ENCODE measurements at regions not wholly inside any gene's neighbourhood (a gene's known extent, or its start where the extent isn't known, plus 50 kb on each side); places are given as distances from the start of the nearest gene placed in this dataset.

DNA sequence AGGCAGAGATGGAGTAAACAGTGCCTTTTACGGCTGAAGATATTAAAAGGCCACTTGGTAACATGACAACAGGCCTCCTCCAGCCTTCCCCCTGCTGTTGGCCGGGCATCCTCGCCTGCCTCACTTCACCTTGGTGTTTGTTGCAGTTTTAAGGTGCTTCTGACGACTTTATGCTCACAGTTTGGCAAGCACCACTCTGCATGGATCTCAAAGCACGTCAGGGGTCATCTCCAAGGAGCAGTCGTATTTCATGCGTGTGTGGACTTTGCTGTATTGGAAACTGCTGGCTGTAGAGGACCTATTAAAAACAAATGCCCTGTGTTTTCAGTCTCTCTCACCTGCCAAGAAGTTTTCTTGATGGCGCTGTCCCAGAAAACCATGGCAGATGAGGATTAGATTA lies 483.1 kb downstream of the RPS24 start:
- DNase-seq (ENCODE audit: low spot score): no peak

DNA sequence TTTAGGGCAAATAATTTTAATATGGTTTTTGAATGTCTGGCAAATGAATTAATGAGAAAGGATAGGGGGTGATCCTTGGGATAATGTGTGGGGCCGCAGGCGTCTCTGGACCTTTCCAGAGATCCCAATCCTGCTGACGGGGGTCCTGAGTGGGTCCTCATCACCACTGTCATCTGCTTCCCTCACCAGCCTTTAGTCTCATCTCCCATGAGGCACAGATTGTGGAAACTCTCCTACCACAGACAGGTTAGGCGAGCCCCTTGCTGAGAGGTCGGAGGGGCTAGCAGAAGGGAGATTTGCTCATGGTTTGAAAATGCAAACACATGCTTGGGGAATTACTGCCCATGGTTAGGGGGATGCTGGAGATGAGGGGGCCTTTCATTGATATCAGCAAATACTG lies 484.6 kb downstream of the RPS24 start:
- no peak for DNase-seq (ENCODE audit: low spot score)

DNA sequence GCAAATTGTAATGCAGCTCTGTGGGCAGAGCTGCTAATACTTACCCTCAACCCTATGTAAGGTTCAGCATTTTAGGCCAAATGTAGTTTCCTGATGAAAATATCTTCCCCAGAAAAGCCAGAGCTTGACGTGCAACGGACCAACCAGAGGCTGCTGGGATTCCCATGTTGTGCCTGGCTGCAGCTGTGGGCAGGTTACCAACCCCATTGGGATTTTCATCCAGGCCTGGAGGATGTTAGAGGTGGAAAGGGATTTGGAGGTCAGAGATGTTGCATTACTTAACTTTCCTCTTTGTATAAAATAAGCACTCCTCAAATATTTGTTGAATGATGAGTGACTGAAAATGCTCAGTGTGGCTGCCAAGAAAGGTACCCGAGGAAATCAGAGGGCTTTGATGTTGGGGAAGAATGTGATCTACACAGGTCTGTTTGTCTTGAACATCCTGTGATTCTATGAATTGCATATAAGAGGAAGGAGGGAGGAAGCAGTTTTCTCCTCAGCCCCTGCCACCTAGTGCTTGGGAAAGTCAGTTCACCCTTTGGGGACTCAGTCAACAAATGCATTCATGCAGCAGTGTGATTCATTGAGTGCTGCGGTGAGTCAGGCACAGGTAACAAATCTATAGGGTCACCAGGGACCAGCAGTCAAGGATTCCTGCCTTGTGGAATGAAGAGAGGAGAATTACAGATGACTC lies 487.2 kb downstream of the RPS24 start:
- DNase-seq (ENCODE audit: low spot score): no peak

DNA sequence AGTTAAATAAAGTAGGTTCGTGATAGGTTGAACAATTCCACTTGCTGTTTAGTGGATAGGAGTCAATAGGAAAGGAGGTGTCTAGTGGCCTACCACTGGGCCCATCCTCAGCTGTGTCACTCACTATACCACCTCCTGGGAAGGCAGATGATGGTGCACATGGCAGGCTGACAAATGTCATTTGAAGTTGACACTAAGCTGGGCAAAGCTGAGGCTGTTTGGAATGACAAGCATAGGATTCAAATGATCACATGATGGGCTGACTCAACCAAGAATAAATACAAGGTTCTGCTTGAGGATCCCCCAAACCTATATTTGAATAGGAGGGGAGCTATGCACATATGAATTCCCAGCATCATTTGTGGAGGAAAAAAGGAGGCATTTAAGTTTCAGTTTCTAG lies 489.8 kb downstream of the RPS24 start:
- no peak for DNase-seq (ENCODE audit: low spot score)

DNA sequence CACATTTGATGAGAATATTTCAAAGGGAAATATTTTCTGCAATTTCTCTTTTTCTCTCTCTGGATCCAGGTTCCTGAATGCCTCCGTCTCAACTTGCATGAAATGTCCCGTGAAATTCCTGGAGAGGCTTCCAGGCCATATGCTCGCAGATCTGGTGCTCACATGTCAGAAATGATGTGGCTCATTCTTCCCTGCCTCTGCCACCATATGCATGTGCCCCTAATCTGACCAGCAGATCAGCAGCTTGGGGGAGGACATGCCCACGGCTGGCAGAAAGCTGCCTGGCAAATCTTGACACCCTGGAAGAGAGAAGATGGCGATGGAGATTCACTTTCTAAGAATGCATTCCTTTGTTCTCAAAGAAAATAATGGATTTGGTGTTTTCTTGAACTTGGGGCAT lies 490.7 kb downstream of the RPS24 start:
- DNase-seq (ENCODE audit: low spot score): no peak

DNA sequence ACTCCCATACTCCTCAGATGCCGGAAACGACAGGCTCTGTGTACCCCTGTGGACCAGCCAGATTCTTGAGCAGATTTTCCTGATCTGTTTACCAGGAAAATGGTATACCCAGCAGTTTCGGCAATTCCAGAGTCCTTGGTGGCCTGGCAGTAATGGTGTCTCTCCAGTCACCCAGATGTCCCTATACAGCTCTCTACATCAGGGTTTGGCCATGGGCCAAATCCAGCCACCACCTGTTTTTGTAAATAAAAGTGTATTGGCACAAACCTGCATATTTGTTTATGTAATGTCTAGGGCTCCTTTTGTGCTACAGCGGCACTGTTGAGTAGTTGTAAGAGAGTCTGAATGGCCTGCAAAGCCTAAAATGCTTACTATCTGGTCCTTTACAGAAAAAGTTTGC lies 491.3 kb downstream of the RPS24 start:
- no peak for DNase-seq (ENCODE audit: low spot score)

DNA sequence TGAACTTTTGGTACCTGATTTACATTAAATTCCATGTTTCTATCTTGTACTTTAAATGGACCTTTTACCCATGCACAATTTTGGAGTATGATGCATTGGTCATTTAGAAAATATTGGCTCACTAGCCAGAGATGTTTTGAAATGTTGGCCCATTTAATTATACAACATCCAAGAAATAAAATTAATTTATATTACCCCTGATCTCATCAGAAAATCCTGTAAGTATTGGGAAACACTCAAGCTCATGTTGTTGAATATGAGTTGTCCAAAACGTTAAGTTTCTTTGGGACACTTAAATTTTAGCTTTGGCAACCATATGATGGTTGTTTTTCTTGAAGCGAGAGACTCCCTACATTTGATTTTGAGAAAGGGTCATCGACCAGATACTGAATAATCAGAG lies 492.7 kb downstream of the RPS24 start:
- no peak for DNase-seq (ENCODE audit: low spot score)

DNA sequence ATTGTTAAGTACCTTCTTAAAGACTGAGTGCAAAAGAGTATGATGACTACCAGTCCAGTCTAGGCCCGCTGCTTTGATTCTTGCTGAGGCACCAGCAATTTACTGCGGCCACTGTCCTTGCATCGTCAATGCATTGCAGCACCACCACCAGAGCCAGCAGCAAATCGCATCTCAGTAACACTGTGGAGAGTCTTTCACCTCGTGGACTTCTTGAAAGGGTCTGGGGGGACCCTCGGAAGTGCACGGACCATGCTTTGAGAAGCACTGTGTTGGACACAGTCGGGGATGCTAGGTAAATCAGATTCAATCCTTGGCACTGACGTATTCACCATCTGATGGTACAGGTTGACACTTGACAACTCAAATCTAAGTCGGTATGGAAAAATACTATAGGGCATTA lies 493.6 kb downstream of the RPS24 start:
- no peak for DNase-seq (ENCODE audit: low spot score)

DNA sequence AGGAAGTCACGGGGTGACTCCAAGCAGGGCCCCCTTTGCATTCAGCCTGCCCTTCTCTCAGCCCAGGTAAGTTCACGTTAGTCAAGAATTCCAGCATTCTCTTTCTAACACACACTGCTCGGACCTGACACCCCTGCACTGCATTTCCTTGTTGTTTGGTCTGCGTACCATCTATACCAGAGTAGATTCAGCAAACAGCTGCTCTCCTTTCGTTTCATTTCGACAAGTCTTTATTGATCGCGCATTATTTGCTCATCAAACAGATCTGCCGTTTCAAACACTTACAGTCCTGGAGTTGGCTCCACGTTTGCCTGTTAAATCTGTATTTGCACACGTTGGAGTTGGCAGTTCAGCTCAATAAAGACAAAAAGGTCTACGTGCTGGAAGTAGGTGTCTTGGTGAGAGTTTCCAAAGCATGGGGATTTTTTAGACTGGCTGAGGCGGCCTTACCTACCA lies 495.1 kb downstream of the RPS24 start:
- no peak for DNase-seq (ENCODE audit: low spot score)

DNA sequence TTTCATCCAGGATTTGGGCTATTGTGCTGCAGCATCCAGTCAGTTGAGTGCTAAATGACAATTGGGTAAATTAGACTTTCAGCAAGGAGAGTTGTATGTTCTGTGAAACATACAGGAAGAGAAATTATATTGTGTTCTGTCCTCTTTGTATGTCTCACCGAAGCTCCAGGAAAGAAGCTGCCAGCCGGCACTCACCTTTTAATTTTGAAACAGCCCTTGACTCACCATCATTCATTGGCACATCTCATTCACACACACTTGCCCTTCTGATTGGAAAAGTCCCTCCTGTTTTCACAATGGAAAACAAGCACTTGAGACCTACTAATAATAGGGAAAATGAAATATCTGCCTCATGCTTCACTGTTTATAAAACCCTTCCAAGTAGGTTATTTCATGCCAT lies 495.6 kb downstream of the RPS24 start:
- DNase-seq (ENCODE audit: low spot score): no peak

DNA sequence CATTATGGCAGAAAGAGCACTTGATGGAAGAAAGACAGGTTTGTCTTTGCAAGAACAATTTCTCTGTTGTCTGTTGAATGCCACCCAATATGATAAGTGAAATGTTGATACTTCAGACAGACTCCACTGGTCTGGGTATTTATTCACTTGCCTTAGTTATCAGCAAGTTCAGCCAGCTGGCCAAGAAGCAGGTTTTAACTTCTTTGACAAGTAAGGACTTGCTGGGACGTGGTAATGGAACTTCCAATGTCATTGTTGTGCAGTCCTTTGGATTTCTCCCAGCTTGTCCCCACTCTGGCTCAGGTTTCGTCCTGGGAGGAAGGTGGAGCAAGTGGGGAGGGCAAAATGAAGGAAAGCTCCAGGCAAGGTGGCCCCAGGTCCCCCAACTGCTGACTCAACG lies 497.4 kb downstream of the RPS24 start:
- DNase-seq (ENCODE audit: low spot score): no peak

DNA sequence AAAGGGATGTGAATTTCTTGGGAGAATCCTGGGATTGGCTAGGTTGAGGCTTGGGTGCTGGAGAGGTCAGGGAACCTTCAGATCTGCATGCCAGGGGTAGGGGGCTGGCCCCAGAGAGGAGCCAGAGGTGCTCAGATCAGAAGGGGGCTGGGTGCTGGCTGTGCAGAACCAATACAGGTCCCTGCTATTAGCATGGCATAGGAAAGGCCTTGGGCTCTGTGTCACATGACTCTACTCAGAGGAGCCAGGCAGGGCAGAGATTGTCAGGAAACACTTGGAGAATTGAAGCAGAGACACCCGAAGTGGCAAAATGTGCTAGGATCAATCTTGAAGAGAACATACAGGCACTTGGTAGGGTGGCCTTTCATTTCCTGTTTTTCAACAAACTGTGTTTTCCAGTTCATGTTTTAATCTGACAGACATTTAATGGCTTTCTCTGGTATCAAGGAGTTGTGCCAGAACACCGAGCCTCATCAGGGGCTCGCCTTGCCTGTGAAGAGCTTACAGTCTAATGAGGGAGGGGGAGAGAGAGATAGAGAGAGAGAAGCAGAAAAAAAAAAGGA lies 498.9 kb downstream of the RPS24 start:
- no peak for DNase-seq (ENCODE audit: low spot score)

DNA sequence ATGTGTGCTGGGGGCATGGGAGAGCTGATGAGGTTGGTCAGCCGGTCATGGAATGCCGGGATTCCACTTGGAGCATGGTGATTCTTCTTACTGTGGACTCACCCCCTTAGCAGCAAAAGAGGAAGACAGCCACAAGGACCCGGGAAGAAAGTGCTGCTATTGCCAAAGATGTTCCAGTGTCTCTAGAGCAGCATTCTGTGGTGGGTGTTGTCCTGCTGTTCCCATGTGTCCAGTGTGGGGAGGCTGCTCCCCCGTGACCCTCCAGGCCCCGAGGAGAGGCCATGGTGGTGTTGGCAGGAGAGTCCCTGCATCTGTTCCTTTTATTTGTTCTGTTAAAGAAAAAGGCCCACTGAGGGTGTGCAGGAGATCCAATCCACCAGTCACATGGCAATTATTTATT lies 499.4 kb downstream of the RPS24 start:
- no peak for DNase-seq (ENCODE audit: low spot score)

DNA sequence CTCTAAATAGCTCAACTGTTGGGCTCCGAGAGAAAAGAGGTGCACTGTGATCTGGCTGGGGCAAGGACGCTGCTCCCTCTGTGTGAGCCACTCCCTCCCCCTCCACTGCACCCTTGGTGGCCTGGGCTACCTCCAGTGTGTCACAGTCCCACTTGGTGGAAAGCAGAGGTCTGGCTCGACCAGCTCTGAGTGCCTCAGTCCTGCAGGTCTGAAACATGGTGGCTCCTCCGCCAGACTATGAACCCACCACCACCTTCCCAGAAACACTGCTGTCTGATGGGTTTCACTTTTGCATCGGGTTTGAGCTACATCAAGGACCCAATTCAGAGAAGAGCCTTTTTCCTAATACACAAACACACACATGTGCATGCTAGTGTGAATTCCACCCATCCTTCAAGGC lies 500.1 kb downstream of the RPS24 start:
- no peak for DNase-seq (ENCODE audit: low spot score)

DNA sequence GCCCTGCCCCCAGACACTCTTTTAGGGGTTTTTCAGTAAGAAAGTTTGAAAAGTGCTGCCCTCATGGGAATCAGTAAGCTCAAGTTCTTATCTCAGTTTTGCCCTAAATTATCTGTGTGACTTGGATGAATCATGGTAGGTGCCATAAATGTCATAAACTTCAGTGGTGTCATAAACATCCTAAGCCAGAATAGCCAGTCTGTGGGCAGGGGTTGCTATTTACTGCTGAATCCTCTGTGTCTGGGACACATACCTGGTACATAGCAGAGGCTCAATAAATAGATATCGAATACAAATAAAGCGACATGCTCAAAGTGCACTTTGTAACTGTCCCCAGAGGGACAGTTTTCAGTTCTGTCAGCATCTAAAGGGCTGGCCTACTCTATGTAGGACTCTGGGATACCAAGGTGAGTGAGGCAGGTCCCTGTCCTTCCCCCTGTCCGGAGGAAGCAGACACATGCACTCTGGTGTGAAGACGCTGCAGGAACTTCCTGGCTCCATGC lies 502.1 kb downstream of the RPS24 start:
- no peak for DNase-seq (ENCODE audit: low spot score)

DNA sequence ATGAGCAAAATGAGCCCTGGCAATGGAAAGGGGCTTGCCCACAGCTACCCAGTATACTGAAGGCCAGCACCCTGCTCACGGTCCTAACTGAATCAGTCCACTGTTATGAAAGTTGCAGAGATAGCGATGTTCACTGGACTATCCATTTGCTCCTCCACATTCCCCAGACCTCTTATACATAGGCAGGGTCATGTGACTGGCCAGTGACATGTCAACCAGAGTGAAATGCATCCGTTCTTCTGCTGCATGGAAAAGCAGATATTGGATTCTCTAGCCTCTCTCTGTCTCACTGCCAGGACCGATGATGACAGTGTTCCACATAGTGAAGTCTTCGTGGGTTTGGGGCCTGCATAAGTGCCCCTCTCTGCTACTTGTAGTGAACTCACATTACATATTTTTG lies 503.4 kb downstream of the RPS24 start:
- DNase-seq (ENCODE audit: low spot score): no peak

DNA sequence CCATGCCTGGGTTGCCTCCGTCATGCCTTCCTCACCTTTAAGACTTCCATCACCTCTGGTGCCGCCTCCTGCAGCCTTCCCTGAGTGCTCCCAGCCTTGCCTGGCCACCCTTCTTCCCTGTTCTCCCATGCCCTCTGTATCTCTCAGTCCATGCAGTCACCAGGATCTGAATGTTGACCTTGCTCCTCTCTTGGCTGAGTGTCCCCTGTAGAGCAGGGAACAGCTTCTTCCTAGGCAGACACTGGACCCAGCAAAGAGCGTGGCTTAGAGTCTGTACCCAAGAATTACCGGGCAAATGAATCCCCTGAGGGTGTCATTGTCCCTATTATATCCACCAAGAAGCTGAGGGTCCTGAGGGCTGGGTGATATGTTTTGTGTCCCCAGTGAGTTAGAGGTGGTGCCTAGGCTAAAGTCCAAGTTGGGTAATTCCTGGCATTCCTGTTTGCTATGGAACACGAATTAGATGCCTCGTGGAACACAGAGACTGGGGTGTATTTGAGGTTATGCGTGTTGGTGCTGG lies 505.6 kb downstream of the RPS24 start:
- DNase-seq (ENCODE audit: low spot score): no peak

DNA sequence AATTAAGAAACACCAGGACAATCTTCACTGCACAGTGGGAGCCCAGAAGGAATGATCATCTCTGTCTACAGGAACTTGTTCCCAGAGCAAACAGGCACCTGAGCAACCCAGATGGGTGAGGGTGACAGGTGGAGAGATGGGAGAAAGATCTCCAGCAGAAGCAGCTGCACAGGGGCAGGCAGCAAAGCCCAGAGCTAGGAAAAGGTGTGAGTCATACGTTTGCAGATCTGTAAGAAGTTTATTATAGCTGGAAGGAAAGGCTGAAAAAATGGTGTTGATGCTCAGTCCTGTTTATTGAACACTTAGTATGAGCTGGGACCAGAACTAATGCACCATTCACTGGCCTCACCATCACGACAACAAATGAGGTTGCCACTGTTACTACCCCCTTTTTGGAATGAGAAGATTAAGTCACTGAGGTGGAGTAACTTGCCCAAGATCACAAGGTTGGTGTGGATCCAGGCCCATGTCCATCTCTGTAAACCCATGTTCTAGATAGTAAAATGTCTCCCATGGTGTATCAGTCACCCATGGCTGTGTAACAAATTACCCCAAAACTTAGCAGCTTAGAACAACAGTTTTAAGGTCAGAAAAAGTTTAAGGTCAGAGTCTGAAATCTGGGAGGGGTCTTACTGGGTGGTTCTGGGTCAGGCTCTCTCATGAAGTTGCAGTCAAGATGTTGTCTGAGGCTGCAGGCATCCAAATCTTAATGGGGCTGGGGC lies 506.9 kb downstream of the RPS24 start:
- no peak for DNase-seq (ENCODE audit: low spot score)

DNA sequence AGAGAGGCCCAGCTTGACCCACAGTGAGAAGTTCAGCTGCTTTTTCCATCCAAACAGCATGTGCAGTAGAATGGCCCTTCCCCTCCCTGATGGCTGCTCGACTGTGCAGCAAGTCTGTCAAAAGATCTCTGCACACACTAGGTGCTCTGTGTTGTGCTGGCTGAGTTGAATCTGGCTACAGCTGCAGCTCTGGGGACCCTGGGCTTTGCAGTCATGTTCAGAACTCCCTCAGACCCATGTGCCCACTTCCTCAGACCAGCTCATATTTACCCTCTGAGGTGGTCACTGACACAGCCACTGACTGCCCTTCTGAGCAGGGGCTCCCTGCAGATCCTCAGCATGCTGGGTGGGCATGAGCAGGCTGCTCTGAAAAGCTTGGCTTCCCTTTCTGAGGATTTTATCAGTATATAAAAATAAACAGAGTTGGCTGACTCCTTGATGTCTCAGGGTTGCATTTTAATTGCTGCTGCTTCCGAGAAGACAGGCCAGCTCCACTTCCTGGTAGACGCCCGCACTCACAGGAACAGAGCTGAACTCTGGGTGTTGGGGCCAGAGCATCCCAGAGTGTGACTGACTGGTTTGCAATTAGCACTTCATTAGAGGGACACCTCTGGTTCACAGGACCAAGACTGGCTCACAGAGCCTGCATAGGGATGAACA lies 507.9 kb downstream of the RPS24 start:
- DNase-seq (ENCODE audit: low spot score): no peak

DNA sequence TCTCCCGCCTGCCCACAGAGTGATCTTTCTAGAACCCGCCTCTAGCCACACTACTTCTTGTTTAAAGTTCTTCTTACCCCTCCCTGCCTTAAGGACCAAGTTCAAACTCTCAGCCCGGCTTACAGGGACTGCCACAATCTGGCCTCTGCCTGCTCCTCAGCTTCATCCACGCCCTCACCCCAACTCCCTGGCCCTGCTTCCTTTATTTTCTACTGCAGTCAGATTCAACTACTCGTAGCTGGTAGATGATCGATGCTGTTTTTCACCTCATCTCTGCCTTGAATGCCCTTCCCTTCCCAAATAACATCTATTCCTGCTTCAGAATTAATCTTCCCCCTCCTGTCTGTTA lies 508.5 kb downstream of the RPS24 start:
- DNase-seq (ENCODE audit: low spot score): no peak

DNA sequence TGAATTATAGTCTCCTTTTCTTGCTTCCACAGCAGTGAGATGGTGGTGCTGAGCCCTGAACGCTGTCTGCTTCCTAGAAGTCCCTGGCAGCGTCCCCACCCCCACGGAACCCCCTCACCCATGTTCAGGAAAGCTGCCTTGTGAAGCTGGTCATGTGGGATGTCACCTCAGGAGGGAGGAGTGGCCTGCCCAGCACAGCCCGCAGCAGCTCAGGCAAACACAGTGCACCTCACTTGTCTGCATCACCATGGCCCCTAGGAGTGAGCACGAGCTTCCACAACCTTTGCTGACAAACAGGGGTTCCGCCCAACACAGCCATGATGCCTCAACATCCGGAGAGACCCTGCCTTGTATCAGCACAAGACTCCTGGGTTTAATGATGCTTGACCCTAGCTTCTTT lies 508.9 kb downstream of the RPS24 start:
- DNase-seq (ENCODE audit: low spot score): no peak

DNA sequence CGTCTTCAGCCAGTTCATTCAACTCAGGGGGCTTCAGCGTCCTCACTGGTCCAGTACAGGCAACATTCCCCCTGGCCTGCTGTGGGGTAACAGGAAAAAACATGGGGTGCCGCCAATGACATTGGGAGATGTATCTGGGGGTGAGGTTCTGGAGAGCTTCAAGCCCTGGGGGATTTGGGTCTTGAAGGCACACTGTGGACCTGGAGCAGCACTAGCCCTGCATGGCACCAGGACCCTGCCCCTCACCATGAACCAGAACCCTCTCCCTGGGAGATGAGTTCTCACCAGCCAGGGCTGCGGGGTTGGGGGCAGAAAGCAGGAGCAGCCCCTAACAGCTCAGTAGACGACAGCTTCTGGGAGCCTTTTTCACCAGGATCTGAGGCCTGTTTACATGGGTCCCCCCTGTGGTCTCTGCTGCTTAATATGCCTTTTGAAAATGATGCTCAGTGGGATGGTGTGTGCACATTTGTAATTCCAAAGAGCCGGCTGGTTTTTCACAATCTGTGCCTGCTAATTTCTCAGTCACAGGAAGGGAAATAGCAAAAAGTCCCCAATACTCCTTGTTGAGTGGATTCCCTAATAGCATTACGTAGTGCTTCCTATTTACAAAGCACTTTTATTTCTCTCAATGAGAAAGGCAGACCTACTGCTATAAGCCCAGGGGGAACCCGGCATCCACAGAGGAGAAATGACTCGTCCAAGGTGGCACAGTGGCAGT lies 509.5 kb downstream of the RPS24 start:
- no peak for DNase-seq (ENCODE audit: low spot score)

All from putamen (tissue), 1 donor.